Caki2 (cell line): ENCODE measurements at regions not wholly inside any gene's neighbourhood (a gene's known extent, or its start where the extent isn't known, plus 50 kb on each side); places are given as distances from the start of the nearest gene placed in this dataset.
"Not testable (repeated sequence)": the region's sequence is repeated elsewhere in the genome, so short reads cannot be mapped to it uniquely, and the experiment has no call there.

Experiments
- DNase-seq: peaks from one replicate; pipeline ENCODE4 v3.0.0-alpha.2; 2015; ENCODE audit warnings: low read depth
- in situ Hi-C: cut with HindIII; loops from 2 replicates; pipeline ENCODE4 v1.10.0; 2016; ENCODE audit warnings: low sequenced_read_pairs, low pct_unique_long_range_greater_than_20kb, mixed read lengths

DNA sequence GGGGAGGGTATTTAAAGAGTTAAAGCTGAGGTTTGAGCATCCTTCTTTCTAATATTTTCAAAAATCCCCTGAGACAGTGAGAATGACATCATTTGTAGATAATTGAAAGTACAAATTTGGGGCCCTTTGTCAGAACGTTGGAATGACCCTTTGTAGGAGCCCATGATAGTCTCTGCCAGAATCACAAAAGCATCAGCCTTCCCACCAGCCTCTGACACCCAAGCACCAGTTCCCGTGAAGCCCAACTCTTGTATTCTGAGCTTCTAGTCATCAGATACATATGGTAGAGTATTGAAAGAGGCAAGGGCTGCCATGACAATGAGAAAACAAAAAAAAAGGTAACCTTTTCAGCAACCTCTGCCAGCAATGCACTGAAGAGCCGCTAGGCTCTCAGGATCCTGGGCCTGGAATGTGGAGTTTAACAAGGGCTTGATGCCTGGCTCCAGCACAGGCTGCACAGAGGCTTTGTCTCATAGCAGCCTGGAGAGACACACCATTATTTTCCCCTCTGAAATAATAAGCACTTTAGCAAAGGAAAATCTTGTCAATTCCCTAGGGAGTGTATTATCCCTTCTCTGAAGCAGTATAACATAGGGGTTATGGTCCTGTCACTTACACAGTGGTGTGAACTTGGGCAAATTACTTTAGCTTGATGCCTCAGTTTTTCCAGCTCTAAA lies 114.4 kb downstream of the ZNF608 start:
- in situ Hi-C loops, result no loop called here
- no peak for DNase-seq

DNA sequence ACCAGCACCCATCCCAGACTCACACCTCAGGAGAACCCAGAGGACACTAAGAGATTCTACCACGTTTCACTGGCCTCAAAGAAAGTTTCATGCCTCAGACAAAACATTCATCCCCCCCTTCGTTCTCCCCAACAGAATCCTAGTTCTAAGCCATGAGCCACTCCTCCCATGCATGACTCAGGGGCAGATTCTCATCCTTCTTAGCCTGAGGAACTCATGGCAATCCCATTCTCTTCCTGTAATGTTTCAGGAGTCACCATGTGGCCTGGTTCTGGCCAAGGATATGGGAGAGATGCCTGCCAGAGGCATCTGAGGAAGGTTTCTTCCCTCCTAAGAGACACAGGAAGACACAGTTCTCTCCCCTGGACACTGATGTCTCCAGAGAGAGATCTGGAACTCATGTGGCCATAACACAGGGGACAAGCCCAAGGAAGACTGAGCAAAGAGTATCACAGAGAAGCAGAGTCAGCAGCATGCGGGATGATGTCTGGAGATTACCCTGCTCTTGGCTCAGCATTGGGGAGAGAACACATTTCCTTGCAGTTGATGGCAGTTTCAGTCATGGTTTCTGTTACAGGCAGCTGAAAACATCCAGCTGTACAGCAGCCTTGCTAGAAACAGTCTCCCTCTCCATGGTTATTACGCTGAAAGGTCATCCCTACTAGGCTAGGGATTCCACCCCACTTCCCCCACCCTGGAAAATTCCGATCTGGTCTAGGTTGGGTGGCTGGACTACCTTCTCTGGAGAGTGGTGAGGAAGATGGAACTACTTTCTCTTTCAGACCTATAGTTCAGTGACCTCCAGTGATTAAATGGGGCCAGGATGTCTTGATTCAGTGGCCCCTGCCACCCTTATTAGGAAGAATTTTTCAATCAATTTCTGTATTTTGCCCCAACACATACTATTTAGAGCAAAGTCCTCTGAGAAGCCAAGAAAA lies 115.4 kb downstream of the ZNF608 start:
- no peak for DNase-seq
- in situ Hi-C loops, result no loop called here

DNA sequence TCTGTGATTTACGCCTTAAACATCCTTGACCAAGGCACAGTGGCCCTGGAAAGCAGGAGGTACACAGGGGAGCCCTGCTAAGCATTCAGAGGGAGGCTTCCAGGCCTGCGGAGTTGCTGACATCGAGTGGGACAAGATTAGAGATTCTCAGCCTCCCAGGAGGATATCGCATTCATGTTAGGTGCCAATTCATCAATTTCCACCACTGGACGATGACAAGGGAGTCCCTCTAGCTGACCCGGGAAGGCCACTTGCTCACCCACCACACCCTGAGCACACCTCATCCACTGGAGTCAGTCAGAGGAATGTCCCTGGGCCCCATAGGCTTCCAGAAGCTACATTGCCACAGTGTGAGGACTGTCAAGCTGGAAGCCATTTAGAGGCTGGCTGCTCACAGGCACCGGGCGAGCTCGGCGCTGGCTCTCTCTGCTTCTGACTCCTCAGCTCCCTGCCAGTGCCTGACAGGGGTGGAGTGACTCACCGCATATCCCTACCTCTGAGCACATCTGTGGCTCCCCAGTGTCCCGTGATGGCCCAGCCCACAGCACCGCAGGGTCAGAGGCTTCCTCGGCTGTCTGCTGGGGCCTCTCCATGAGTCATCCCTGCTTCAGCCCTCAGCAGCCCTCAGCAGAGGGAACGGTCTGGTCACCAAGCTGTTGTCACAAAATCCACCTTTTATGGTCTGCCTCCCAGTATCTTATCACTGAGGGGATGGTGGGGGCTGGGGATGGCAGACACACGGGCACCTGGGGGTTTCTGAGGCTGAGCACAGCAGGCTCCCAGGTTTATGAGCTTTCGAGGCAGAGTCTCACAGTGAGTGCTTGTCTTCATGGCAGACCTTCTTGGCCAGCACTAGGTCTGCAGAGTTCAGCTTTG lies 117.5 kb downstream of the ZNF608 start:
- peak; percentile 96 for DNase-seq
- in situ Hi-C loops, result no loop called here

DNA sequence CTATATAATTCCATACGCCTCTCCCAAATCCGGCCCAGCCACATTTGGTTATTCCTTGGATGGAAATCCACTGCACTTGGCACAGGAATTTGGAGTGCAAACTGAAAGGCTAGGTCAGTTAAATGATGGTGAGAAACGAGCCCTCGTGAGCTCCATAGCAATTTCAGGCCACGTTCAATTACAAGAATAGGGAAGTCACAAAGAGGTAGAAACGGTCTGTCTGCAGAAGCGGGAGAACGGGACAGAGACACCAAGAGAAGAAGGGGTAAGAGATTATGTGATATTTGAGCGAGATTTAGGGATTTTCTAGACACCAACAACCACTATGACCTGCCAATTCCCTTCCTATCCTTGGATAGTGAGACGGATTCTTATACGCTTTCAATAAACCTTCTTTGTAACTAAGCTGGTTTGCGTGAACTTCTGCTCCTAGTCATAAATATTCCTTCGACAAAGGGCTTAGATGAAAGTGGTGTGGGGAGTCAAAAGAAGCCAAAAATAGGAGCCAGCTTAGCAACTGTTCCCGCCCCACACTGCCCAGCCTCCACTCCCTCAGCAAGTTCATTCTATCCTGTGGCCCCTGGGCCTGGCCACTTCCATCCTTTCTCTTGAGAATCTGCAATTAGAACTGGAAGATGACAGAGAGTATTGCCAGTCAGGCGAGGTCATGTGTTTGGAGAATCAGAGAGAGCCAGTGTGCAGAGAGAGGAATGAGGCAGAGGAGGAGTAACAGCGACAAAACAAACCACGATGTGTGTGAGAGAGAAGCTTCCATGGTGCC lies 118.4 kb downstream of the ZNF608 start:
- in situ Hi-C loops, result no loop called here
- DNase-seq, result peak; percentile 36

DNA sequence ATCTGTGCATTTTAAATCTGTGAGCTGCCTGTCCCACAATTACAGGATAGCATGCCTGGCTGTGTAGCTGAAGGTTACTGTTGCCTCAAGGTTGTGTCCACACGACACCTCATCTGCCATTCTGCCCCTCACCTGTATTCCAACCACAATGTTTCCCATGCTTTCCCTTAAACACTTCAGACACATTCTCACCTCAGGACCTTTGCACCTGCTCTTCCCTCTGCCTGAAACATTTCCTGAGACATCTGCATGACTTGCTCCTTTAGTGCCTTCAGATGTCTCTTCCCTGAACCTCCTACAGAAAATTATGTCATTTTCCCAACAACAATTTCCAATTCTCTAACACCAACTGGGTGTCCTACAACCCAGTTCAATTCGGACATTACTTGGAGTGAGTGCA lies 120.4 kb downstream of the ZNF608 start:
- no peak for DNase-seq
- in situ Hi-C loops, result no loop called here

DNA sequence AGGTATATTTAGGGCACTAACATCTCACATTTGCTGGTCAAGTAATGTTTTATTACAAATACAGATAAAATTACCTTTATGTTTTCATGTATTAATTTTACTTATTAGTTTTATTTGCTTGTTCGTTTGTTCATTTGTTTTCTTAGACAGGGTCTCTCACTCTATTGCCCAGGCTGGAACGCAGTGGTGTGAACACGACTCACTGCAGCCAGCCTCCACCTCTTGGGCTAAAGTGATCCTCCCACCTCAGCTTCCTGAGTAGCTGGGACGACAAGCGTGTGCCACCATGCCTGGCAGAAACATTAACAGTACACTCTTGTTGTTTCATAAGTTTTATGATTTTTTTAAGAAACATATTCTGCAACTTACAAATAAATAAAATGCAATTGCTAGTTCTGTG lies 123.2 kb downstream of the ZNF608 start:
- DNase-seq, result no peak
- in situ Hi-C loops, result no loop called here

DNA sequence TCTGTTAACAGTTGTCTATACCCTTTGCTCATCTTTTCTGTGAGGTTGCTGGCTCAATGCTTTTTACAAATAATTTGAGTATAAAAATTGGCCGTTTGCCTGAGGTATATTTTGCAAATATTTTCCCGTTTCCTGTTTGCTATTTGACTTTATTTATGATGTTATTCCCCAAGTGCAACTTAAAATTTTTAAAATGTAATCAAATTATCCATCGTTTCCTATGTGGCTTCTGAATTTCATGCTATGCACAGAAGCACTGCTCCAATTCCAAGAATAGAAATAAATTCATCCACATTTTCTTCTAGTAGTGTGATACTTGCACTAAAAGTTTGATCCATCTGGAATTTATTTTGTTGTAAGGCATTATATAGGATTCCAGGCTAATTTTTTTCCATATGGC lies 123.6 kb downstream of the ZNF608 start:
- in situ Hi-C loops, result no loop called here
- no peak for DNase-seq

DNA sequence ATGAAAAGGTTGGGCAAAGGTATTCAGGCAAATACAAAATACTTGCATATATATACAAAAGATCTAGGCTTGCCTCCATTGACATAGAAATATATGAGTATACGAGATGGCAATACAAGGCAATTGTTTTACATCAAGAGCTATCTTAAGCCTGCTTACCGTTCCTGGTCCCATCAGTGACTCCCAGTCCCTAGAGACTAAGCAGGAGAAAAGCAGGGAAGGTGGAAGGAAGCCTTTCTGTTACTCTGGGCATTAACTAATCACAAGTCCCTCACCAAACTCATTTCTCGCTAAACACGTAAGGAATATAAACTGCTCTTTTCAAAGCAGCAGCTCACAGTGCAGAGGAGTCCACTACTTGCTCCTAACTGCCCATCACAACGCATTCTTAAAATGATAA lies 125.2 kb downstream of the ZNF608 start:
- DNase-seq, result no peak
- in situ Hi-C loops, result no loop called here

DNA sequence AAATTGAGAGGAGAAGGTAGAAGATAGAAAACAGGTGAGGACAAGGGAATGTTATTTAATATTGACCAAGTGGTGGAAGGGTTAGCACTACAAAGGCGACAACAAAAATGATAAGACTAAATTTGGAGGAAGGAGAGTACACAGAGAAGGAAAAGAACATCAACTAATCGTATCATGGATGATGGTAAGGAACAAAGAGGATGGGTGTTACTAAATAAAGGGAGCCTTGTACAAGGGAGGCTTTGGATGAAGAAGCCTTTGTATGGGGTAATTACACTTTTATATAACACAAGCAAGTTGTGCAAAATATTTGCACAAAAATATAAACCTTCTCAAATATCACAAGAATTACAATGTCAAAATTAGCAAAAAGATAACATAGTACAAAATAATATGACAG lies 125.7 kb downstream of the ZNF608 start:
- DNase-seq, result no peak
- in situ Hi-C loops, result no loop called here

DNA sequence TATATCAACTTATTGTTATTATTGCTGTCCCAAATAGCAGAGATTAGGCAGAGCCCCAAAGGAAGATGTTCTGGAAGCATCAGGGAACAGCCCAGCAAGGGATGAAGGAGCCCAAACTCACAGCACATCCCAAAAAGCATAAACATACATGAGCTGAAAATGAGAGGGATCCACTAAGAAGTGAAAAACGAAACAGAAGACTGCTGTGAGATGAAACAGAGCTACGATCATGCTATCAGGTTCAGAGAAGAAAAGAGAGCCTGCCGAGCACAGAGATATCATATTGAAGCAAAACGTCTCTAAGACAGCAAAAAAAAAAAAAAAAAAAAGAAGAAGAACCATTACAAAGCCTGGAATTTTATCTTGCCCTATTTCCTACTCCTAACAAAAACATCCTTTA lies 127.3 kb downstream of the ZNF608 start:
- in situ Hi-C loops, result no loop called here
- DNase-seq, result no peak

DNA sequence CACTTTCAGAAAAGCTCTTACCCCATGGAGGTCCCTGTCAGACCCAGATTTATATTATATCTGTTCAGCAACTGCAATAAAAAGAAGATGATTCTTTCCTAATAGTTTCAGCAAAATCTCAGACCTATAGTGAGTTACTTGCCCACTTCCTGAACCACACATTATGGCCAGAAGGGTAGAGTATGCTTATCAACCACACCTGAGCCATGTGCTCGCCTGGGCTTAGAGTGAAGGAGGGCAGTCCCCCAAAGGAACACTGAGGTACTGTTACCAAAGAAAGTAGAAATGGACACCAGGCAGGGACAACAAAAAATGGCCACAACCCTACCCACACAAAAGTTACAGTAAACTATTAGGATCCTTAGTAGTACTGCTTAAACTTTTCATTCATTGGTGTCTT lies 128.7 kb downstream of the ZNF608 start:
- in situ Hi-C loops, result no loop called here
- no peak for DNase-seq

DNA sequence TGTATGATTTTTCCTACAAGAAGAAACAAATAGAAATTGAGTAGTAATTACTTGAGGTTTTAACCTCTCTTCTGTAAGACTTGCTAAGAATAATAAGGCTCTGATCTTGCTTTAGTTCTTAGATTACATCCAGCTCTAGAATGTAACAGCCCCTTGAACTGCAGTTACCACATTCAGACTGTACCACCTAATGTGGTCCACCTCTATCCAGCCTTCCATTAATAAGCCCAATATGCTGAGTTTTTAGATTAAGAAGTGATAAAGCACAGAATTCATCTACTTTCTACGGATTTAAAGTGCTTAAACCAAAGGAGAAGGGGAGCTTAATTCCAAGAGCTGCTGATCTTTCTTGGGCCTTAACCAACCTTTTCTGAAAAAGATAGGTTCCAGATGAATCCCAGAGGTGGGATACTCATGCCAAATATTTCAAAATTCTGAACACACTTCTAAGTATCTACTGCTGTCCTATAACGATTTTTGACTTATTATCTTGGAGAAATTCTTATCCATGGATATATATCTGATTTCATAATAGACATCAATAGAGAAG lies 131.5 kb downstream of the ZNF608 start:
- in situ Hi-C loops, result no loop called here
- no peak for DNase-seq

DNA sequence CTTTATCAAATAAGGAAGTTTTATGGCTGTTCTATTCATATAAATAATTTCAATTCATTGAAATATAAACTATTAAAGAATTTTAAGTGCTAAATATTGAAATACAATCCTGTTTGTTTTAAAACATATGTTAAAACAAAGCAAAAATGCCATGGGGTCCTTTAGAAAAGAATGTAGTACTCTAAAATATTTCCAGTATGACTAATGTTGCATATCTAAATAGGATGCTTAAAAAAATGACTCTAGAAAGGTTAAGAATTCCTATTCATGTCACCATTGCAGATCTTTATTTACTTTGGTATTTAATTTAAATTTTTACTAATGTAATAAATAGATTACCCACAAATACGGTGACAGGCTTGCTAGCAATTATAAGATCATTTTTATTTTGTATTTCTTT lies 132.3 kb downstream of the ZNF608 start:
- in situ Hi-C loops, result no loop called here
- DNase-seq, result no peak

DNA sequence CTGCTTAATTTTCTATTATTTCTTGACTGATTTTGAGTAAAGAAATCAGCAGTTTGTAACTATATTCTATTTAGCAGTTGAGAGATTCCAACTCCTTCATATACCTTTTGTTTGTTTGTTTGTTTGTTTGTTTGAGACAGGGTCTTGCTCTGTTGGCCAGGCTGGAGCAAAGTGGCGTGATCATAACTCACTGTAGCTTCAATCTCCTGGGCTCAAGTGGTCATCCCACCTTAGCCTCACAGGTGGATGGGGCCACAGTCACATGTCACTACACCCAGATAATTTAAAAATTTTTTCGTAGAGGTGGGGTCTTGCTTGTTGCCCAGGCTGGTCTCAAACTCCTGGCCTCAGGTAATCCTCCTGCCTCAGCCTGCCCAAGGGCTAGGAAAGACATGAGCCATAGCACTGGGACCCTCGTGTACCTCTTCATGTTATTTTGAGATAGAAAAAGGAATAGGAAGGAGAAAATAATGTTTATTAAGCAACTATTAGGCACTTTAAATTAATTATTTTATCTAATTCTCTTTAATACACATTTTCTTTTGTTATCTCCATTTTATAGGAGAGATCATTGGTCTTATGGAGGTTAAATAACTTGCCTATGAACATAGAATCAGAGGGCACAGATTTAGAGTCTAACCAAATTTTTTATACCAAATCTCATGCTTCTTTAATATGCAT lies 133.0 kb downstream of the ZNF608 start:
- no peak for DNase-seq
- in situ Hi-C loops, result no loop called here

DNA sequence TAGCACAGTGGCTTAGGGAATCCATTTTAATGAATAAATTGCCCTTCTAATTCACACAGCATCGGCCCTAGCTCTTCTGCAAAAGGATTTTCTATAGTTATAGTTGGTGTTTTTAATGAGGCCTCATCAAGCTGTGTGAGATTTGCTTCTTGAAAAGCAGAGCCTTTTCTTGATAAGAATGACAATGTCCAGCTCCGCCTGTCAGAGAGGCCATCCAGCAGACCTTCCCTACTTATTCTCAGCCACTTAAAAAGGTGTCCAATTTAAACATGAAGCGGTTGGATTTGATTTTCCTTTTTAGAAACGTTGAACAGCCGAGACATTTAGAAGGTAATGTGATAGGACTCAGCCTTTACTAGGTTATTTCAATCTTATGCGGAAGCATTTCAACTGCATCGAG lies 134.4 kb downstream of the ZNF608 start:
- DNase-seq, result no peak
- in situ Hi-C loops, result no loop called here

DNA sequence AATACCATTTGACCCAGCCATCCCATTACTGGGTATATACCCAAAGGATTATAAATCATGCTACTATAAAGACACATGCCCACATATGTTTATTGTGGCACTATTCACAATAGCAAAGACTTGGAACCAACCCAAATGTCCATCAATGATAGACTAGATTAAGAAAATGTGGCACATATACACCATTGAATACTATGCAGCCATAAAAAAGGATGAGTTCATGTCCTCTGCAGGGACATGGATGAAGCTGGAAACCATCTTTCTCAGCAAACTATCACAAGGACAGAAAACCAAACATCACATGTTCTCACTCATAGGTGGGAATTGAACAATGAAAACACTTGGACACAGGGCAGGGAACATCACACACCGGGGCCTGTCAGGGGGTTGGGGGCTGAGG lies 135.2 kb downstream of the ZNF608 start:
- in situ Hi-C loops, DNase-seq: not testable (repeated sequence)

DNA sequence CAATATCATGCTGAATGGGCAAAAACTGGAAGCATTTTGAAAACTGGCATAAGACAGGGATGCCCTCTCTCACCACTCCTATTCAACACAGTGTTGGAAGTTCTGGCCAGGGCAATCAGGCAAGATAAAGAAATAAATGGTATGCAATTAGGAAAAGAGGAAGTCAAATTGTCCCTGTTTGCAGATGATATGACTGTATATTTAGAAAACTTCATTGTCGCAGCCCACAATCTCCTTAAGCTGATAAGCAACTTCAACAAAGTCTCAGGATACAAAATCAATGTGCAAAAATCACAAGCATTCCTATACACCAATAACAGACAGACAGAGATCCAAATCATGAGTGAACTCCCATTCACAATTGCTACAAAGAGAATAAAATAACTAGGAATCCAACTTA lies 136.8 kb downstream of the ZNF608 start:
- in situ Hi-C loops, DNase-seq: not testable (repeated sequence)
